Testis (tissue), 2 donors: ENCODE measurements at regions not wholly inside any gene's neighbourhood (a gene's known extent, or its start where the extent isn't known, plus 50 kb on each side); places are given as distances from the start of the nearest gene placed in this dataset.

Source experiments
- CTCF ChIP-seq, 3 experiments: fragments of 450-650 bp in 2 of 3; fragments of 200-600 bp in 1 of 3; sonication (generic) in 1 of 3; IDR thresholded peaks; one replicate each; pipeline ENCODE4 v1.5.1; 2016 to 2019; ENCODE audit warnings: antibody characterized with exemption in 3 of 3, mild to moderate bottlenecking in 2 of 3, moderate library complexity in 1 of 3
- POLR2A ChIP-seq: fragments of 450-650 bp; IDR thresholded peaks from one replicate; pipeline ENCODE4 v1.6.1; 2017; ENCODE audit warnings: antibody characterized with exemption, mild to moderate bottlenecking, moderate library complexity

GRCh38 chr10:33122014-33122809, 164.2 kb upstream of the ITGB1 start:
- no peak for TF ChIP-seq CTCF (IDR thresholded peaks at IDR 0.05)
- no peak for TF ChIP-seq POLR2A
